ENCODE measurements at regions not wholly inside any gene's neighbourhood (a gene's known extent, or its start where the extent isn't known, plus 50 kb on each side); places are given as distances from the start of the nearest gene placed in this dataset.

- peaks cover 56% of the 10 kb centered on the region for H3K27me3 Mint-ChIP-seq (ENCODE audit: low read depth)
- no peak overlapping the region for H3K4me3 Mint-ChIP-seq
- peaks cover 11% of the 10 kb centered on the region for H3K4me1 Mint-ChIP-seq
- H3K36me3 Mint-ChIP-seq (ENCODE audit: low read depth) = no peaks in the 10 kb centered on the region
- TF ChIP-seq, protein P1, sequence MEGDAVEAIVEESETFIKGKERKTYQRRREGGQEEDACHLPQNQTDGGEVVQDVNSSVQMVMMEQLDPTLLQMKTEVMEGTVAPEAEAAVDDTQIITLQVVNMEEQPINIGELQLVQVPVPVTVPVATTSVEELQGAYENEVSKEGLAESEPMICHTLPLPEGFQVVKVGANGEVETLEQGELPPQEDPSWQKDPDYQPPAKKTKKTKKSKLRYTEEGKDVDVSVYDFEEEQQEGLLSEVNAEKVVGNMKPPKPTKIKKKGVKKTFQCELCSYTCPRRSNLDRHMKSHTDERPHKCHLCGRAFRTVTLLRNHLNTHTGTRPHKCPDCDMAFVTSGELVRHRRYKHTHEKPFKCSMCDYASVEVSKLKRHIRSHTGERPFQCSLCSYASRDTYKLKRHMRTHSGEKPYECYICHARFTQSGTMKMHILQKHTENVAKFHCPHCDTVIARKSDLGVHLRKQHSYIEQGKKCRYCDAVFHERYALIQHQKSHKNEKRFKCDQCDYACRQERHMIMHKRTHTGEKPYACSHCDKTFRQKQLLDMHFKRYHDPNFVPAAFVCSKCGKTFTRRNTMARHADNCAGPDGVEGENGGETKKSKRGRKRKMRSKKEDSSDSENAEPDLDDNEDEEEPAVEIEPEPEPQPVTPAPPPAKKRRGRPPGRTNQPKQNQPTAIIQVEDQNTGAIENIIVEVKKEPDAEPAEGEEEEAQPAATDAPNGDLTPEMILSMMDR (IDR thresholded peaks at IDR 0.05; ENCODE audit: unreplicated experiment in 3 of 3) = no peak
- H3K9me3 Mint-ChIP-seq = no peaks in the 10 kb centered on the region
- H3K27ac Mint-ChIP-seq = no peak overlapping the region
Measured at GRCh38 chr12:111201495-111202236, 167.2 kb downstream of the PHETA1 start.

DNA sequence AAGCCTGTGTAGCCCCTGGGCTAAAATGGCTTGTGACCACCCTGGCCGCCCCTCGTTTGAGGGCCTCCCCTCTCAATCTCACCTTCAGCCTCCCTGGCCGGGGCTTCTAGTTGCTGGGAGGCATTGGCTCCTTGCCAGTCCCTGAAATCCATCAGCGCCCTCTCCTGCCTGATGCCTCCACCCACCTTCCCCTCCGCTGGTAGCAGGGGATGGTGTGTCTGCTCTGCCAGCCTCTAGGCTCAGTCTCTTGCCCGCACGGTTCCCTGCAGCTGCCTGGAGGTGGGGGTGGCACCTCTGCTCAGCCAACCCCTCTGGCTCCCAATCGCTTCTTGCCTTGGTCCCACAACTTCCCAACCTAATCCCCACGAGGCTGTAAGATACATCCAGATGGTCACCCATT is 167.9 kb downstream of the PHETA1 start:
- Mint-ChIP-seq H3K27ac (no peak overlapping the region), H3K9me3 (no peaks in the 10 kb centered on the region), H3K4me1 (peaks cover 11% of the 10 kb centered on the region), H3K27me3 (ENCODE audit: low read depth) (peaks cover 59% of the 10 kb centered on the region), H3K36me3 (ENCODE audit: low read depth) (no peaks in the 10 kb centered on the region), H3K4me3 (no peak overlapping the region)
- TF ChIP-seq, protein P1 (IDR thresholded peaks at IDR 0.05; ENCODE audit: unreplicated experiment in 3 of 3) = no peak

GRCh38 chr12:111197376-111197944 is 171.4 kb downstream of the PHETA1 start:
- H3K4me1 Mint-ChIP-seq = peaks cover 30% of the 10 kb centered on the region
- TF ChIP-seq, protein P1 (IDR thresholded peaks at IDR 0.05; ENCODE audit: unreplicated experiment in 3 of 3) = no peak
- peaks cover 73% of the 10 kb centered on the region for H3K27me3 Mint-ChIP-seq (ENCODE audit: low read depth)
- no peaks in the 10 kb centered on the region for H3K36me3 Mint-ChIP-seq (ENCODE audit: low read depth)
- no peaks in the 10 kb centered on the region for H3K9me3 Mint-ChIP-seq
- H3K4me3 Mint-ChIP-seq = no peak overlapping the region
- H3K27ac Mint-ChIP-seq = no peak overlapping the region

GRCh38 chr12:111196532-111196931 is 172.4 kb downstream of the PHETA1 start:
- H3K9me3 Mint-ChIP-seq = no peaks in the 10 kb centered on the region
- no peak overlapping the region for H3K4me3 Mint-ChIP-seq
- H3K27ac Mint-ChIP-seq = peak overlapping the region in 1 of 3 experiments; percentile 66
- H3K27me3 Mint-ChIP-seq (ENCODE audit: low read depth) = peaks cover 73% of the 10 kb centered on the region
- TF ChIP-seq, protein P1 (IDR thresholded peaks at IDR 0.05; ENCODE audit: unreplicated experiment in 3 of 3) = no peak
- no peaks in the 10 kb centered on the region for H3K36me3 Mint-ChIP-seq (ENCODE audit: low read depth)
- peaks cover 30% of the 10 kb centered on the region for H3K4me1 Mint-ChIP-seq

- TF ChIP-seq, protein P1 (IDR thresholded peaks at IDR 0.05; ENCODE audit: unreplicated experiment in 3 of 3) = no peak
- no peaks in the 10 kb centered on the region for H3K36me3 Mint-ChIP-seq (ENCODE audit: low read depth)
- H3K4me3 Mint-ChIP-seq = no peak overlapping the region
- no peaks in the 10 kb centered on the region for H3K9me3 Mint-ChIP-seq
- peaks cover 64% of the 10 kb centered on the region for H3K27me3 Mint-ChIP-seq (ENCODE audit: low read depth)
- H3K4me1 Mint-ChIP-seq = peaks cover 25% of the 10 kb centered on the region
- peak overlapping the region in 2 of 3 experiments; percentile 82 to 95 for H3K27ac Mint-ChIP-seq
Measured at GRCh38 chr12:111195316-111195715, 173.6 kb downstream of the PHETA1 start.

DNA sequence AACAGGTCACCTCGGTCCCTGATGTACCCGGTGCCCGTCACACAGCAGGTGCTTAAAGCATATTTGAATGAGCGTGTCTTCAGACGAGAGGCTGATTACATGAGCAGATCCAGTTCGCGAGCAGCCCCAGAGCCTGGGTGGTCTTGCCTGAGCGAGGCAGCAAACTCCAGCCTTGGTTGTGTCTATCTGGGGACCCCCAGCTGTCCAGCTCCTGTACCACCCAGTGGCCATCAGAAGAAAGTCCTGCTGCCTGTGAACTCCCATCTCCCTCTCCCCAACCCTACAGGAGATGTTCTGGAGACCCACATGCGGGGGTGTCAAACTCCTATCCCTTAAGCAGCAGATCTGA is 174.2 kb downstream of the PHETA1 start:
- peak overlapping the region; percentile 62 to 95 (median 82) for H3K27ac Mint-ChIP-seq

More for the DNA sequence above, 174.2 kb downstream of the PHETA1 start:
- Mint-ChIP-seq H3K27me3 (ENCODE audit: low read depth) (peaks cover 68% of the 10 kb centered on the region), H3K36me3 (ENCODE audit: low read depth) (no peaks in the 10 kb centered on the region), H3K4me1 (peaks cover 22% of the 10 kb centered on the region), H3K9me3 (no peaks in the 10 kb centered on the region), H3K4me3 (no peak overlapping the region)
- TF ChIP-seq, protein P1 (IDR thresholded peaks at IDR 0.05; ENCODE audit: unreplicated experiment in 3 of 3) = no peak

Data from nephron (organoid).